HG03175 (cell line): ENCODE measurements at regions not wholly inside any gene's neighbourhood (a gene's known extent, or its start where the extent isn't known, plus 50 kb on each side); places are given as distances from the start of the nearest gene placed in this dataset.

Source experiments
- ATAC-seq: cut with Tn5 transposase; IDR thresholded peaks from one replicate; pipeline ENCODE4 v1.9.1; 2021; ENCODE audit warnings: mild to moderate bottlenecking, moderate library complexity; ENCODE audit not compliant: unreplicated experiment

- ATAC-seq, result no peak
Observed at GRCh38 chr14:39853441-39853840, 421.2 kb upstream of the FBXO33 start.

DNA sequence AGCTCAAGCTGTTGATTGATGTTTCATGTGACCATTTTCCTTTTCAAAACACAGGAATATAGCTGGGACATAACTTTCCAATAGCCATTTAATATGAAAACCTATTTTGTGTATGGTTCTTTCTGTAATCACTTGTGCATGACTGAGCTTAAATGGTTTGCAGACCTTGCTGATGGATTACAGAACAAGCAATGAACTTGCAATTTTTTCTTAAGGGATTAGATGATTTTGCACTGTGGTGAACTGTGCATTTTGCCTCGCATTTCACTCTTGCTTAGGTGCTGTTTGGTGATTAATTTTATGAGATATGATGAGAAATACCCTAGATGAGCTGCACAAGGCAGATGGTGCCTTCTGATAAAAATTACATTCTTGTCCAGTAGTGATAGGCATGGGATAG lies 419.0 kb upstream of the FBXO33 start:
- ATAC-seq, result no peak

- no peak for ATAC-seq
Observed at GRCh38 chr14:39847852-39848251, 415.6 kb upstream of the FBXO33 start.

- ATAC-seq, result no peak
Observed at GRCh38 chr14:39847194-39847593, 415.0 kb upstream of the FBXO33 start.

DNA sequence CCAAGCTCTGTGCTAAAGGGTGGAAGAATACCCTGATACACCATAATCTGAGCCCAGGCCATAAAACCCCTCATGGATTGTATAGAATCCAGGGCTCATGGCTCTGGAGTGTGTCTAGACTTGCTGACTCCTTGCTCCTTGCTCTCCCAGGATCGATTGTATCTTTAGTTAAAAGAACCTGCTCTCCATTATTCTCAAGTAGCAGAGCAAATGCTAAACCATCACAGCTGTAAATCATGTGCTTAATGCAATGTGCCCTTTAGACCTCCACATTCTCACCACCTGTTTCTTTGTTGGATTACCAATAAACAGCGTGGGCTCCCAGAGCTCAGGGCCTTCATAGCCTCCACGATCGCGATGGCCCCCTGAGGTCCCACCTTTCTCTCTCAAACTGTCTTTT lies 411.6 kb upstream of the FBXO33 start:
- no peak for ATAC-seq

GRCh38 chr14:39841088-39841487 lies 408.9 kb upstream of the FBXO33 start:
- ATAC-seq, result peak; percentile 77

DNA sequence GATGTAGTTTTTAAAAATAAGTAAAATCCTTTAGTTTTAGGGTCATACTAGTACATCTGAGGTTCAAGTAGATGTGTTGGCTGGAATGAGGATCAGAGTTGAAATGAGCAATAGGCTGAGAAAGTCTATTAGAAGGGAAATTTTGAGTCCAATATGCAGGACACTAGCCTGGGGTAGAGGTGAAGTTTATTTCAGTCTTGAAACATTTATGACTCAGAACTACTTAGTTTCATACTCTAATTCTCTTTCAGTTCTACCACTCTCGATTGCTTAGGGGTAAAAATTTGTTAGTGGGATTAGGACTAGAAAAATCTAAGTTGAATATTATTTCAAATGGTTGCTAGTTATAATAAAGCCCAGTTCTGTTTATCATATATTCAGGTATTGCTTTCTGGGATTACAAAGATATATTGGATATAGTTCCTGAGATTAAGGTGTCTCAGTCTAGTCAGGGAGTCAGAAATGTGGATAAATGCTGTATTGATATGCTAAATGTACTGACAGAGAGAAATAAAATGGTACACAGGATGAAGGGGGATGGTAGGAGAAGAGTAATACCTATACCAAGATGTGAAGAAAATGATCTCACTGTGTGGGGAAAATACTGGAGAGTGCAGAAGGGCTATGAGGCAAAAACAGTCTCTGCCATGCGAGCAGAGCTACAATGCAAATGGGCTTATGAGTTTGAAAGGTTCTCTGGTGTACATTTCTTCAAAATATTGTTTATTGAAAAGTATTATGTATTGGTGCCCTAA lies 395.8 kb upstream of the FBXO33 start:
- peak; percentile 99 for ATAC-seq

DNA sequence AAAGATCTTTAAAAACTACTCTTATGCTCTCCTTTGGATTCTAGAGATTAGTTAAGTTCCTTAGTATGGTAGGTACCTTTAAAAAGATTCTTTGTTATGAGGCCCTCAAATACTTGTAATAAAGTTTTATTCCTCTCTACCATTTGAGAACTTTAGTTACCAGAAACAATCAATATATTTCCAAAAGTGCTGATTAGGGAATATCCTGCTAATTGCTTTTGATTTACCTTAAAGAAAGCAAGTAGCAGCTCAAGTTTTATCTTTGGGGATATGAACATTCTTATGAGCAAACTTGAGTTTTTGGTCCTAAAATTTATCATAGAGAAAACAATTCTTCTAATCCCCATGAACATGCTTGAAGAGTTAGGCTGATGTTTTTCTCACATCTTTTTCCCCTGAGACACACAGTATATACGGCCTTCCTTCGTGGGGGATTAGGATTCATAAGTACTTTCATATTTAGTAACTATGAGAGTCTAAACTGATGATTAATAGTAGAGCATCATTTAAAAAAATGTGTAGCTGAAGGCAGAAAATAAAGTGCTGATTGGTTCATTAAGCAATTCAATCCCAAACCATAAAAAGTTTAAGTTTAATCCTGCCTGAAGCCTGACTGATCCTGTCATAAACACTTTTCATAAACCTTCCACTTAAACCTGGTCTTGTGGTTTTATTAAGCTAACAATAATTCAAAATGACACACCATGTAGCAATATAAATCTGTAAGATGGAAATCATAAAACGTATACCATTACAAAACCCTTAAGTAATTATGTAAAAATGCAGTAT lies 380.5 kb upstream of the FBXO33 start:
- no peak for ATAC-seq

GRCh38 chr14:39807271-39807670 lies 375.0 kb upstream of the FBXO33 start:
- ATAC-seq, result no peak

GRCh38 chr14:39784461-39784860 lies 352.2 kb upstream of the FBXO33 start:
- ATAC-seq, result no peak

DNA sequence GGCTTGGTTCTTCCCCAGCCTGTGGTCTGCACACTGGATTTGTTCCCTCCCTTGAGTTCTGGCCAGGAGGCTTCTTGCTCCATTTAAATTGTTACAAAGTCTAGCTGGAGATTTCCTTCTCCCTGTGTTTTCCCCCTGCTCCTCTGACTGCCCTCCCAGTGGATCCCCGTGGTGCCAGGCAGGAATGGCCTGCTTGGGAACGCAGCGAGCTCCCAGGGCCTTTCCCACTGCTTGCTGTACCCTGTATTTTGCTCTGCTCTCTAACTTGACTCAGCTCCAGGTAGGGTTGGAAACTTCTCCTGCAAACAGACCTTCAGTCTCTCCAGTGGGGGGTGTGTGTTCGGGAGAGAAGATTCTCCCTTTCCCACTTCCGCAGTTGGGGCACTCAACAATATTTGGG lies 349.2 kb upstream of the FBXO33 start:
- ATAC-seq, result no peak

GRCh38 chr14:39773387-39774126 lies 341.3 kb upstream of the FBXO33 start:
- no peak for ATAC-seq

DNA sequence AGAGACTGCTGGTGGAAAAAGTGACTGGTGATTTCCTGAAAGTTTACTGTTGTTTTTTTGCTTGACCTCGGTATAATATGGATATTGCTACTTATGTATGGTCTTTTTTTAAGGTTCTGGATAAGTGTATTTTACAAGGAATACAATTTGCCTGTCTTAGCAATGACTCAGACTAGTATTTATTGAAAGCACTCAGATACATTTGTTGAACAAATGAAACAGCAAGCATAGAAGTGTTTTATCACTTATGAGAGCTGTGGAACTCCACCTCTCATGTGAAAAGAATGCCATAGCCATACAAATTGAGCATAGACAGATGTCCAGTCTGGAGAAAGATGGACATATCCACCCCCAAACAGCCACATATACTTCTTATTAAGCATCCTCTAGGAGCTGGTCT lies 340.4 kb upstream of the FBXO33 start:
- no peak for ATAC-seq

DNA sequence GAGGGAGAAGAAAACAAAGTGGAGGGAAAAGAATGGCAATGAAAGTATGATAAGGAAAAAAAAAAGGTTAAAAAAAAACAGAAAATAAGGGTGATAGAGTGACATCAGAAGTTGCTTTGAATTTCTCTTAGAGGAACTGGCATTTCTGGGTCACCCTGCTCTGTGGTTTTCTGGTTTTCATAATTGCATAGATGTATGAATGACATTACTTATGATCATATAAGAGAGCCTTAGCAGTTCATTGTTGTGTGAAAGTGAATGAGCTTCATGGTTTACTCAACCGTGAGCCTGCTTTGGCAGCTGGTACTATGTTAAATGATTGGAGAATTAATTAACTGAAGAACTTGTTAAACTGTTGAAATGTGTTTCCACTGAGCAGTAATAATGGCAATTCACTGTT lies 336.4 kb upstream of the FBXO33 start:
- ATAC-seq, result peak; percentile 94

DNA sequence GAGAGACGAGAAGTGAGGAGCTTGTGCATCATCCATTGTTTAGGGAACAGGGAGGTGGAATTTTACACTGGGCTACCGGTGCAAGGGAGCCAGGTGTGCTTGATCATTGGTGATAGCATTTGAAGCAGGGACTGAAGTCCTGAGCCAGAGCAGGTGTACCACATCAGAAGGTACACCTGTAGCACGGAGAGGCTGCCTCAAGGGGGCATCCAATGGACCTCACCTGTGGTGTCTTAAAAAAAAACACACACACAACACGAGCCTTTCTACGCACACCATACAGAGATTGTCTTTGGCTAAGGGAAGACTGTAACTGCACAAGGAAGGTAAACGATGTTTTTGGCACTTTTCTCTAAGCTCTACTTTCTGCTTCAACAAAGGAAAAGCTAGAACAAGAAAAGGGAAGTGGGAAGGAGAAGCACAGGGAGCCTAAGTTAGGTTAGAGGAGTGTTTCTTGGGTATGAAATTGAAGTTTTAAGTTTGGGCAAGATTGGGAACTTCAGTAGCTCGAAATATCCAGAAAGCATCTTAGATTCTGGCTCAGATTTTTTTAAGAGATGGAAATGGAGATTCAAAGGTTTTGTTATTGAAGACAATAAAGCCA lies 334.3 kb upstream of the FBXO33 start:
- ATAC-seq, result no peak

GRCh38 chr14:39765676-39766075 lies 333.4 kb upstream of the FBXO33 start:
- ATAC-seq, result no peak

DNA sequence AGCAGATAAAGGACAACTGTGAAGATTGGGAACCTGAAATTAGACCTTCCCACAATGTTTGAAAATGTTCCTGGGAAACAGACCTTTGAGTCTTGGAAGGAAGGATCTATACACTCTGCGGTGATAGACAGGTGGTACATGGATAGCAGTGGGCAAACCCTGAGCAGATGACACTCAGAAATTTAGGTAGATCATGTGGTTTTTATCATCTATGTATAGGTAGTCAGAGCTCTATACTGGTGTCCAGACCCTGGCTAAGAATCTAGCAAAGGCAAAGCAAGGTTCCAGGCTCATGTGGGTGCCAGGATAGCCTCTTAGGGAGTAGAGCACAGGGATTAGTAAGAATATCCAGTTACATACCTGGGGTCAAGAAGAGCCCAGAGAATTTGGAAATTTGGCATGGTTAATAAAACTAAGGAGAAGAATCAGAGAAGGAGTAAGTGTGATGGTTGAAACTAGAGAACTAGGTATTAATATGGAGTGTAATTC lies 331.2 kb upstream of the FBXO33 start:
- peak; percentile 39 for ATAC-seq

GRCh38 chr14:39762576-39763401 lies 330.6 kb upstream of the FBXO33 start:
- peak; percentile 71 for ATAC-seq

DNA sequence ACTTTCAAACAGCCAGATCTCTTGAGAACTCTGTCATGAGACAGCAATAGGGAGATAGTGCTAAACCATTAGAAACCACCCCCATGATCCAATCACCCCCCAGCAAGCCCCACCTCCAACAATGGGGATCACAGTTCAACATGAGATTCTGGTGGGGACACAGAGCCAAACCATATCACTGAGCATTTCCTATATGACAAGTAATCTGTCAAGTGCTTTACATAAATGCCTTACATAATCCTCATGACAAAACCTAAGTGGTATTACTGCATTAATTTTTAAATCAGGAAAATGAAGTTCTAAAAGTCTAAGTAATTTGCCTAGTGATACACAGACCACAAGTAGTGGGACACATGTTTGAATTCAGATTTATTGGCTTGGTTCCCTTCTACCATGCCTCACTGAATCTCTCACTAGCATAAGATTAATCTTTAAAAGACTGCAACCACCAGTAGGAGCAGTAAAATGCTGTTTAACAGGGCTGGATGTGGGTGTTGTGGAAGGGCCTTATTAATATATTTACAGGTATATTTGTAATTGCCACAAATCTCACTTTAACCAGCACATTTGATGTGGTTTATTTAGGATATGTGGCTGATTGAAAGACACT lies 323.1 kb upstream of the FBXO33 start:
- ATAC-seq, result peak; percentile 91

GRCh38 chr14:39740454-39740853 lies 308.2 kb upstream of the FBXO33 start:
- ATAC-seq, result no peak
